Posterior cingulate gyrus (tissue), 11 donors: ENCODE measurements at regions not wholly inside any gene's neighbourhood (a gene's known extent, or its start where the extent isn't known, plus 50 kb on each side); places are given as distances from the start of the nearest gene placed in this dataset.
"Not testable (repeated sequence)": the region's sequence is repeated elsewhere in the genome, so short reads cannot be mapped to it uniquely, and the experiment has no call there.

Source experiments
- DNase-seq, 10 donors: peaks; one replicate each; pipeline versions ENCODE4 v3.0.0 to v3.0.0-alpha.2; 2020 to 2021; ENCODE audit warnings: mixed read lengths in 3 of 10
- intact Hi-C: fragments of 100-400 bp; cut with DNase I; formaldehyde crosslinking; loops from one replicate; pipeline ENCODE4 v1.15.1; 2023

DNA sequence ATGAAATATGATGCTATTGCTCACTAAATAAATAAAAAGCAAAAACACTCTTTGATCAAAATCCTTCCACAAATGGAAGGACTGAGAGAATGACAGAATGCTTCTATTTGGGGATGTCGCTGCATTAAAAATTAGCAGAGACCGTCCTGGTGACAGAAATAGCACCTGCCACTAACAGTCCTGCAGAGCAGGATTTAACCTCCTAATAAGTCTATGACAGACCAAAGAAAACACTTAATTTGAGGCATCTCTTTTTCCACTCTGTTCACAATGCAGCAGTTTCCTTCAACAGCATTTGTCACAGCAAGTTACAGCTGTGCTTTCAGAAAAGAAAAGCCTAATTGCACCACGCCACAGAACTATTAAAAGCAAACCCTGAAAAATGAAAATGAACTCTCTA, 140.6 kb upstream of the BEND6 start:
- no peak for DNase-seq
- intact Hi-C loops: no loop called here

- DNase-seq, intact Hi-C loops: not testable (repeated sequence)
Measured at GRCh38 chr6:56812851-56813250, 142.1 kb upstream of the BEND6 start.

- intact Hi-C loops: loop anchor here (10.0 kb wide), 1 partner anchor 46 kb away; no protein-coding TSS in a partner anchor
- no peak for DNase-seq
Measured at GRCh38 chr6:56808871-56809359, 146.0 kb upstream of the BEND6 start.

DNA sequence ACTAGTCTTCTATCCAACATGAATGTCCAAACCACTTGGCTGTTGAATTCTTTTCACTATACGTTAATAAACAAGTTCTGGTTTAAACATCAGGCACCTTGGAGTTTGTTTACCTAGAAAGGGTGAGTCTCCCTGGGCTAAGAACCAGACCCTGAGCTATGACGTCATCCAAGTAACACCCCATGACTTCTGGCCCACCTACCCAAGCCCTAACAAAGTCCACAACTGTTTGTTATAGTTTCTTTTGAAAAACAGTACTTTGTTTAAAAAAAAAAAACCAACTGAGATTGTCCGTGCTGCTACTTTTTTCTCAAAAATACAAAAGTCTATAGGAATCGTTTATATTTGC, 146.9 kb upstream of the BEND6 start:
- DNase-seq: no peak
- intact Hi-C loops: loop anchor here (10.0 kb wide), 1 partner anchor 47 kb away; no protein-coding TSS in a partner anchor

DNA sequence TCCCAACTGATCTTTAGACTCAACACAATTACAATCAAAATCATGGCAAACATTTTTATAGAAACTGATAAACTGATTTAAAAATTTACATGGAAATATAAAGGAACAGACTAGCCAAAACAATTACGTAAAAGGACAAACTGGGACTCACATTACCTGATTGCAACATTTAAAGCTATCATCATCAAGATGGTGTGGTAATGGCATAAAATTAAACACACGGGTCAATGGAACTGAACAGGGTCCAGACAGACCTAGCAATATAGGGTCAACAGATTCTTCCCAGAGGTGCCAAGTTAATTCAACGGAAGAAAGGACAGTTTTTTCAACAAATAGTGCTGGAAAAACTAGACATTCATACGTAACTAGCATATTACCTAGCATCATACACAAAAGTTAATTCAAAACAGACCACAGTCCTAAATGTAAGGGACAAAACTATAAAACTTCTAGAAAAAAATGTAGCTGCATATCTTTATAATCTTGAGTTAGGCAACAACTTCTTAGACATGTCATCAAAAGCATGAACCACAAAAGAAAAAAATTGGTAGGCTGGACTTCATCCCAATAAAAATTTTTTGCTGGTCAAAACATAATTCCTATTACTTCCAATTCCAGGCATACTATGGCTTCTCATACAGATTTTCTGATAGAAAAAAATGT, 147.4 kb upstream of the BEND6 start:
- intact Hi-C loops: loop anchor here (10.0 kb wide), 1 partner anchor 47 kb away; no protein-coding TSS in a partner anchor
- no peak for DNase-seq

DNA sequence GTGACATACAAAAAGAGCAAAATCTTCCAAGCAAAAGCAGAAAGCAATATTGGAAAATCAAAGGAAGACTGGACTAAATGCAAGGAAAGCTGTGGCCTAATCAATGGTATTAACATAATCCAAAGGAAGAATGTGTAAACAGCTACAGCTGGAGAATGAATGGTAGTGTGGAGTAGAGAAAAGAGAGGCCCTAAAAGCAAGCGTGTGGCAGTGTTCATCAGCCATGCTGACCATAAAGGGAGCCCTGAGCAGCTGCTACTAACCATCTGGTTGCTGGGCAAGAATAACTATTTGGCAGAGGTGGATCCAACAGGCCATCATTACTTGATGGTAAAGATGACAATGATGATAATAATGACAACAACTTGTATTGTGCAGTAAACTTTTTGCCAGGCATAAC, 148.5 kb upstream of the BEND6 start:
- intact Hi-C loops: loop anchor here (10.0 kb wide), 1 partner anchor 48 kb away; no protein-coding TSS in a partner anchor
- DNase-seq: no peak

DNA sequence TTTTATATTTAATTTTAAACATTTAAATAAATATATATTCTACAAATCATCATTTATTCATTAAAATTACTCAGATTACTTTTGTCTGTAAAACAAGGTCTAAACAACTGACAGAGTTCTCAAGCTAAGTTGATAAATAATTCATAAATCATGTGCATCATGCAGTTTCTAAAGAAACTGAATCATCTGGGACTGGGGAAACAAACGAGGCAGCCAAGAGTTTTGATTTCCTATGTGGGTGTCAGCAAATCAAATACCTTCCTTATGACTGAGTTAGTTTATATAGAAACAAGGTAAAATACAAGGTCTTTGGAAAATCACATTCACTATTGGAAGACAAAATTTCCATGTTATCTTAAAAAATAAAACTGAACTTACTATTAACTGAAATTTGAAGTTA, 149.9 kb upstream of the BEND6 start:
- intact Hi-C loops: loop anchor here (10.0 kb wide), 1 partner anchor 50 kb away; no protein-coding TSS in a partner anchor
- no peak for DNase-seq

- intact Hi-C loops: loop anchor here (10.0 kb wide), 1 partner anchor 51 kb away; no protein-coding TSS in a partner anchor
- DNase-seq: no peak
Measured at GRCh38 chr6:56803594-56803993, 151.3 kb upstream of the BEND6 start.

DNA sequence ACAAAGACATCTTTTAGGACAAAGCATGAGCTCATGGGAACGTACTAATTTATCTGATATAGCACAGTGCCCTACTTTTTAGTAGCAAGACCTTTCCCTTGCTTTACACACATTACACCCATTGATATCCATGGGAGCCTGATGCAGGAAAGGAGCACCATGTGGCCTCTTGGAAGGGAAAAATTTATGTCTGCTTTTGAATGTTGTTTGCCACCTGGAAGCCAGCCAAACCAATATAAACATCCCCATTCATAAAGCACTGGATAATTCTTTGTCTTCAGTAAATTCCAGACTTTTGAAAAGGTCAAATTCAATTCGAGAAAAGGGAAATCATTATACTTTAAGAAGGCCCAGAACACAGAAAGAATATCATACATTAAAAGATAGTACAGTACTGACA, 152.3 kb upstream of the BEND6 start:
- DNase-seq: no peak
- intact Hi-C loops: loop anchor here (10.0 kb wide), 1 partner anchor 52 kb away; no protein-coding TSS in a partner anchor

GRCh38 chr6:56799989-56800388, 154.9 kb upstream of the BEND6 start:
- intact Hi-C loops: loop anchor here (10.0 kb wide), 1 partner anchor 55 kb away; no protein-coding TSS in a partner anchor
- DNase-seq: no peak

DNA sequence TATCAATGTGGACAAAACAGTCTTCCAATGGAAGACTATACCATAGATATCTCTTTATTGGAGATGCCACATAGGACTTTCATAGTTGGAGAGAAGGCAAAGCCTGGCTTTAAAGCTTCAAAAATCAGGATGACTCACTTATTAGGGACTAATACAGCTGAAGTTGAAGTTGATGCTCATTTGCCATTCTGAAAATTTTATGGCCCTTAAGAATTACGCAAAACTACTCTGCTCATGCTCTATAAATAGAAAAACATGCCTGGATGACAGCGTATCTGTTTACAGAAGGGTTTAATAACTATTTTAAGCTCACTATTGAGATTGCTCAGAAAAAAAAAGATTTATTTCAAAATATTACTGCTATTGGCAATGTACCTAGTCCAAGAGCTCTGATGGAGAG, 155.5 kb upstream of the DST start:
- DNase-seq: no peak
- intact Hi-C loops: no loop called here

DNA sequence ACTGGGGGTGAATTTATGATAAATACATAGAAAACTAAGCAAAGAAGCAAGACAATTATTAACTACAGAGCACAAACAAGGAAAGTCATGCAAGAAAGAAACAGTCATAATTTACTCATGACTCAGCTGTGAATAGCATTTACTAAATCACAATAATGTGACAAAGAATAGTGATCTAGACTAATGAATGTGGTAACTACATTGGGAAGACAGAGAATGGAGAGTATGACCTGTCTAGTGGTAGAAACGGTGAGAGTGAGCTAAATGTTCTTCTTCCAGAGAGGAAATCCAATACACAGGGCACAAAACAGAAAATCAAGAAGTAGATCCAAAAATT, 153.5 kb upstream of the DST start:
- no peak for DNase-seq
- intact Hi-C loops: no loop called here

DNA sequence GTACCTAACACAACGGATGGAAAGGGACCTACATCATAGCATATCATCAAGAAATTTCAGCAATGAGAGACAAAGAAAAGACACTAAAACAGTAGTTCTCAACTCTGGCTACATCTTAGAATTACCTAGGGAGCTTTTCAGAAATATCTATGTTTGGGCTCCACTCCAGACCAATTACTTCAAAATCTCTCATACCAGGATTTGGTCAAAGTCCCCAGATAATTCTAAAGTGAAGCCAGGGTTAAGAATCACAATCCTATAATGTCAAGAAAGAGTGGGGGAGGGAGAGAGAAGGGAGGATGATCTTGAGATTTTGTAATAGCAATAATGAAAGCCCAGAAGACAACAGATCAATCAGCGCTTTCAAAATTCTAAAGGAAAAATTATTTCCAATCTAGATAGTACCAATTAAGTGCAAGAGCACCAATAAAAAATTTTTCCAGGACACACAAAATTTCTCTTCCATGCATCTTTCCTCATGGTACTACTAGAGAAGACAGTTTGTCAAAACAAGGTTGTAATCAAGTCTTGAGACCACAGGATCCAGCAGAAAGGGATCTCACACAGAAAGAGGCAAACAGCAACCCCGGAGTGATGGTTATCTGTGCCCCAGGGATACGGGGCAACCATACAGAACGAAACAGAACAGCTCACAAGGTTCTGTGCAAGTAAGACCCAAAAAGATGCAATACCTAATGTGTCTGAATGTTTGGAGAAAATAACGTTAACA, 152.9 kb upstream of the DST start:
- intact Hi-C loops: no loop called here

DNA sequence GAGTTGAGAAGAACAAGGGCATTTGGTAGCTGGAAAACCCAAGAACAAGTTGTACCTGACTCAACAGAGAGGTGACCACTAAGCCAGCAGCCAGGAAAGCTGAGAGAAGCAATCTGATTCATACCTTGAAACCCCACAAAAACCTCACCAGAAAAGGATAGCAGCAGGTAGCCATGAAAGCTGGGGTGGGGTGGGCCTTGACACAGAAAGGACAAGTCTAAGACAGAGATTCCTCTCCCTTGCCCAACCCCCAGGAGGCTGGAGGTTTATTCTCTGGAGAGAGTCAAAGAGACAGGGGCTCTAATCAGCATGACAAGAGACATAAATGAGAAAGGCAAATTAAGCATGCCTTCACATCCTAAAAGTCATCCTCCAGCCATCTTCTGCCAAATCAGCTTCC, 151.7 kb upstream of the DST start:
- DNase-seq: no peak
- intact Hi-C loops: no loop called here

More for the DNA sequence above, 152.9 kb upstream of the DST start:
- DNase-seq: no peak

- no peak for DNase-seq
- intact Hi-C loops: no loop called here
Measured at GRCh38 chr6:56793938-56794337, 151.2 kb upstream of the DST start.

DNA sequence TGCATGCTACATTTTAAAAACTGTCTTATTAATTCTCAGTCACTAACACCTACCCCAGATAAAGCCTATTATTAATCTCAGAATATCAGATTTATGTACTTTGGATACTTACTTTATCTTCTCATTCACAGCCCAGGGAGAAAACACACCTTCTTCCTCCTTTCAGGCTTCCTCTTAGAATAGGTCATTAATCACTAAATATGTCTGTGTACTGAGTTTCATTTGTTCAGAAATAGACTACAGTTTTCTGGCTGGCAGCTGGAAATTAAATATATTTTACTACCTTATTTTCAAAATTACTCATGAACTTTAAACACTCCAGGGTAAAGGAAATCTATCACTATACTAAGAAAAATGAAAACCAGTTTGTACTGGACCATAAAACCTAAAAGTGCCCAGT, 147.7 kb upstream of the DST start:
- intact Hi-C loops: no loop called here
- DNase-seq: no peak

- no peak for DNase-seq
- intact Hi-C loops: no loop called here
Measured at GRCh38 chr6:56789879-56790278, 147.2 kb upstream of the DST start.

DNA sequence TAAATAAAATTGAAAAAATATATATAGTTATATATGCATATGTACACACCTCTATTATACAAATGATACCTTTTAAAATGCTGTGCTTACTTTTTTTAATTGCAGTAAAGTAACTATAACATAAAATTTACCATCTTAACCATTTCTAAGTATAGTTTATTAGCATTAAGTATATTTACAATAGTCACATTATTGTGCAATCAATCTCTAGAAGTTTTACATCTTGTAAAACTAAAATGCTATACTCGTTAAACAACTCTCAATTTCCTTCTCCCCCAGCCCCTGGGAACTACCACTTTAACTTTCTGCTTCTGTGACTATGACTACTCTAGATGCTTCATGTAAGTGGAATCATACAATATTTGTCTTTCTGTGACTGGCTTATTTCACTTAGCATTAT, 146.7 kb upstream of the DST start:
- DNase-seq: no peak
- intact Hi-C loops: no loop called here

DNA sequence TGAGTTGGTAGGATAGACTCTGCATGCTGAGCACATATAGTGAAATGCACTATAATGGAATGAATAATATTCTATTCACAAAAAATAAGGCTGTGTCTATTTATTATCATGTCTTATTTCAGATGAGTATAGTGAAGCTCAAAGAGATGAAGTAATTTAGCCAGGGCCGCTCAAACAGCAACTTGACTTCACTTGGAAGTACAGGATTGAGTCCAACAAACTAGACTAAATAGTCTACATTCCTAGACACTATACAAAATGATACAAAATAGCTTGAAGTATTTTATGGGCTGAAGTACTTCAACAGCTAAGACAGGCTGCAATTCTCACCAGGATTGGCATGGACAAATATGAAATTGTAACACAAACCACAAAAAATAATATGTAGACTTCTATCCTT, 144.5 kb upstream of the DST start:
- DNase-seq: no peak
- intact Hi-C loops: no loop called here

DNA sequence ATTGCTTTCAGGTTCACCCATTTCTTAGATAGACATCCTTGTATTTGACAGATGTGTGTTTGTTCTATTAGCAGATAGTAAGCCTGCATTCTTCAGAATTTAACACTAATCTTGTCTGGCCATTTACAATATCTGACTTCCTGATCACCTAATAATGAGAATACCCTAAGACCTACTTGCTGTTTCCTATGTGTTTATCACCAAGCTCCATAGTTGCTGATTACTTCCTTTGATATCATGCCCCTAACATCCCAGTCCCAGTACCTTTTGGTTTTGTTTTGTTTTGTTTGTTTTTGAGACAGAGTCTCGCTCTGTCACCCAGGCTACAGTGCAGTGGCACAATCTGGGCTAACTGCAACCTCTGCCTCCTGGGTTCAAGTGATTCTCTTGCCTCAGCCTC, 143.6 kb upstream of the DST start:
- DNase-seq: no peak
- intact Hi-C loops: no loop called here

DNA sequence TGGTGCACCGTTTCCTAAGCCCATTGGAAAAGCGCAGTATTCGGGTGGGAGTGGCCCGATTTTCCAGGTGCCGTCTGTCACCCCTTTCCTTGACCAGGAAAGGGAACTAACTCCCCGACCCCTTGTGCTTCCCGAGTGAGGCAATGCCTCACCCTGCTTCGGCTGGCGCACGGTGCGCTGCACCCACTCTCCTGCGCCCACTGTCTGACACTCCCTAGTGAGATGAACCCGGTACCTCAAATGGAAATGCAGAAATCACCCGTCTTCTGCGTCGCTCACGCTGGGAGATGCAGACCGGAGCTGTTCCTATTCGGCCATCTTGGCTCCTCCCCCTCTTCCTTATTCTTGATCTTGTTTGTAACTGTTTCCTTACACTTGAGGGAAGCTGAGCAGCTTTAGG, 142.8 kb upstream of the DST start:
- DNase-seq, intact Hi-C loops: not testable (repeated sequence)

DNA sequence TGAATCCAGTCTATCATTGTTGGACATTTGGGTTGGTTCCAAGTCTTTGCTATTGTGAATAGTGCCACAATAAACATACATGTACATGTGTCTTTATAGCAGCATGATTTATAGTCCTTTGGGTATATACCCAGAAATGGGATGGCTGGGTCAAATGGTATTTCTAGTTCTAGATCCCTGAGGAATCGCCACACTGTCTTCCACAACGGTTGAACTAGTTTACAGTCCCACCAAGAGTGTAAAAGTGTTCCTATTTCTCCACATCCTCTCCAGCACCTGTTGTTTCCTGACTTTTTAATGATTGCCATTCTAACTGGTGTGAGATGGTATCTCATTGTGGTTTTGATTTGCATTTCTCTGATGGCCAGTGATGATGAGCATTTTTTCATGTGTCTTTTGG, 137.4 kb upstream of the DST start:
- intact Hi-C loops, DNase-seq: not testable (repeated sequence)
